WI38 (cell line): ENCODE measurements at regions not wholly inside any gene's neighbourhood (a gene's known extent, or its start where the extent isn't known, plus 50 kb on each side); places are given as distances from the start of the nearest gene placed in this dataset.

ENCODE experiments used
- H3K4me3 ChIP-seq: 2 replicates; pipeline ENCODE4 v1.5.1; 2011; ENCODE audit warnings: low read depth, mild to moderate bottlenecking, control low read depth, low read length
- CTCF ChIP-seq: IDR thresholded peaks from 2 replicates; pipeline ENCODE4 v1.5.1; 2012; ENCODE audit warnings: low read depth, mild to moderate bottlenecking, control low read depth, low read length

GRCh38 chr4:30882995-30883675 lies 163.0 kb downstream of the PCDH7 start:
- no peak for TF ChIP-seq CTCF
- no peak overlapping the region for H3K4me3 ChIP-seq

DNA sequence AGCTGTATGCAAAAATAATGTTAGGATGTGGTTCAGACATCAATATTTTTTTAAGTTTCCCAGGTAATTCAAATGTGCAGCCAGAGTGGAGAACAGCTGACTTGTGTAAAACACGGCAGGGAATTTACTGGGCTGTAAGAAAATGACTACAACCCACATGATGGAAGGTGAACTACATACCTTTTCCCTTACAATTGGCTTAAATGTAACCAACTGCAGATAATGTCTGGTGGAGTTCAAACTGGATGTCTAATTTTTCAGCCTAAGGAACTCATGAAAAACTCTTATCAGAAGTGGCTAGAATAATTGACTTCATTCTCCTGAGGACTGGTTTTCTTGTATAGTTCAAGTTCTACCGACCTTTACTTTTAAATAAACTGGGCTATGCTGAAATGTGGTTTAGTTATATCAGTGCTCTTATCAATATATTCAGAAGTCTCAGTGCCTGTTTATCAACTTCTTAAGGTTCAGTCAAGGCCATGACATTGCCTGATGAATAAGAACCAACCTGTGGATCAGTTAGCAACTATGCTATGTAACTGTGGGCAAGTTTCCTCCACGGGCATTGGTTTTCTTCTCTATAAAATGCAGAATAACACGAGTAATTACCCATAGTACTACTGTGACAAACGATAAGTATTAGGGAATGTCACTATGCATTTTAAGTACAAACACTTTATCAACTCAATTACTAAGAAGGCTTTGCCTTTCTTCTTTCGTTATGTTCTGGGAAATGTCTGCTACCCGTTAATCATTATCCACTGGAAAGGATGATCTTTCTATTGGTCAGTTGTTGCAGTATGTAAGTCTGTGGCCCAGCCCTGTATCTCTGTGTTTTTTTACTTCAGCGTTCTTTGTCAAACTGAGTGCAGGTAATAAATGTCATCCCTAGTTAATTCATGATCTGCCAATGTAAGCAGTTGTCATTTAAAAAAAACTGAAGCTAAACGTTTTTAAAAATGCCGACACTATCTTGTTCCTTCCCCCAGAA lies 181.6 kb downstream of the PCDH7 start:
- H3K4me3 ChIP-seq, result no peak overlapping the region
- no peak for TF ChIP-seq CTCF

DNA sequence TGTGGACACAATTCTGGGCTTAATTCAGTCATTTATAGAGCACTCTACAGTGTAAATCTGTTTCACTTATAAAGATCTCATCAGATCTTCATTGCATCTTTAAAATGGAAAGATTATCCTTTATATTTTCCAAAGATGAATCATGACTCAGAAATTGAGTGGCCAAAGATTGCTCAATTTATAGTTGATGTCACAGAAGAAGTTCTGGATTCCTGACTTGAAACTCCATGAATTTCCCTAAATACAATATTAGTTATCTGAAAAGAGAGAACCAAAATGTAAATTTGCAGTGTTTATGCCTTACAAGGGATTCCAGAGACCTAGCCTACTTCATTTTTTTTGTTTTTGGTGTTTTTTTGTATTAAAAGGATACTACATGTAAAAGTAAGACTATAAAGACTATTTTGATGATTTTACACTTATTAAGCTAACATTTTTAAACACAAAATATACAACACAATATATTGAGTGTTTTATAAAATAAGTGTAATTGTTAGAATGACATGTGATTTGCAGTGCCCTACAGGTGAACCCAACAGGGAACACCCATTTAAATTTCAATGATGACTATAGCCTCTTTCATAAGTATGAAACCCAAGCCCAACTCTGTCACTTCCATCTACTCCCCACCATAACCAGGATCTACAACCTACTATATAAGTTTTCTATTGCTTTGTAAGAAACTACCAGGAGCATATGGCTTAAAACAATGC lies 183.5 kb downstream of the PCDH7 start:
- no peak for TF ChIP-seq CTCF

DNA sequence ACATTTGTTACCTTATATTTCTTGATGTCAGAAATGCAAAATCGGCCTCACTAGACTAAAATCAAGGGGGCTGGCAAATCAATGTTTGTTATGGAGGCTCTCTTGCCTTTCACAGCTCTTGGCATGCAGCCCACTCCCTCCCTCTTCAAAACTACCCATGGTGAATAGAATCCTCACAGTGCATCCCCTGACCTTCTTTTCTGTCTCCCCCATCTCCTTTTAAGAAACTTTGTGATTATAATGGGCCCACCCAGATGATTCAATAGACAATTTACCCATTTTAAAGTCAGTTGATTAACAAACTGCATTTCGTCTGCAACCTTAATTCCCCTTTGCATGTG lies 184.0 kb downstream of the PCDH7 start:
- TF ChIP-seq CTCF, result no peak
- H3K4me3 ChIP-seq, result no peak overlapping the region

More for the DNA sequence above, 183.5 kb downstream of the PCDH7 start:
- no peak overlapping the region for H3K4me3 ChIP-seq

DNA sequence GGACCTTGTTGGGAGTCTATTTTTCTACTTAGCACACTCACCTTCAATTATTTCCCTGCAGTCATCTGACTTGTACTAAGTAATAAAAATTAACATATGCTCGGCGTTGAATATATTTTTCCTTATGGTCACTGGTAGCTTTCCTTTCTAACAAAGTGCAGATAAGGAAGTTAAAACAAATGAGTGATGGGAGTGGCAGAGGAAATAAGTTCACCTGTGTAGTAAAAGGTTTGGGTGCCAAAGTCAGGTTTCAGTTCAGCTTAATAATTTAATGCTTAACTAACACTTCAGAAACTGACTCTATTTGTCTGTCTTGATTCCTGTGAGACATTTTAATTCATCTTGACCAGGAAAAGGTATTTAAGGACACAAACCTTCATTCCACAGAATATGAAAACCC lies 184.4 kb downstream of the PCDH7 start:
- TF ChIP-seq CTCF, result no peak
- no peak overlapping the region for H3K4me3 ChIP-seq

GRCh38 chr4:30912098-30912714 lies 192.0 kb downstream of the PCDH7 start:
- TF ChIP-seq CTCF, result no peak
- H3K4me3 ChIP-seq, result no peak overlapping the region
